ENCODE measurements at regions not wholly inside any gene's neighbourhood (a gene's known extent, or its start where the extent isn't known, plus 50 kb on each side); places are given as distances from the start of the nearest gene placed in this dataset.
A peak's percentile ranks its signal among the peaks of the same experiment; 100 is the strongest.
"Not testable (repeated sequence)": the region's sequence is repeated elsewhere in the genome, so short reads cannot be mapped to it uniquely, and the experiment has no call there.

- Mint-ChIP-seq H3K4me1 (no peaks in the 10 kb centered on the region), H3K4me3 (no peak overlapping the region), H3K9me3 (no peaks in the 10 kb centered on the region), H3K27me3 (peaks cover 8% of the 10 kb centered on the region), H3K27ac (no peak overlapping the region)
- ATAC-seq, result no peak
- no peak for DNase-seq
Measured at GRCh38 chr11:116687458-116688201, 85.2 kb downstream of the BUD13 start.

GRCh38 chr11:116686866-116687265, 85.9 kb downstream of the BUD13 start:
- no peak overlapping the region for H3K4me3 Mint-ChIP-seq
- no peaks in the 10 kb centered on the region for H3K4me1 Mint-ChIP-seq
- H3K9me3 Mint-ChIP-seq, result no peaks in the 10 kb centered on the region
- no peak for ATAC-seq
- H3K27ac Mint-ChIP-seq, result no peak overlapping the region
- H3K27me3 Mint-ChIP-seq, result peaks cover 8% of the 10 kb centered on the region
- DNase-seq, result no peak

DNA sequence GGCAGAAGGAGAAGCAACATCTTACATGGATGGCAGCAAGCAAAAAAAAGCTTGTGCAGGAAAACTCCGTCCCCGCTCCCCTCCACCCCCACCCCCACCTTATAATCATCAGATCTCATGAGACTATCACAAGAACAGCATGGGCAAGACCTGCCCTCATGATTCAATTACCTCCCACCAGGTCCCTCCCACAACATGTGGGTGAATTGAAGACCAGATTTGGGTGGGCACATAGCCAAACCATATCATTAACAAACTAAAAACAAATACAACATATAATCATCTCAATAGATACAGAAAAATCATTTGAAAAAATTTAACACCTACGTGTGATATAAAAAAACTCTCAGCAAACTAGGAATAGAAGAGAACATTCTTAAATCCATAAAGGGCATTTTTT, 88.8 kb downstream of the BUD13 start:
- Mint-ChIP-seq H3K9me3 (no peaks in the 10 kb centered on the region), H3K4me3 (no peak overlapping the region), H3K27ac (no peak overlapping the region), H3K27me3 (peaks cover 8% of the 10 kb centered on the region), H3K4me1 (no peaks in the 10 kb centered on the region)
- ATAC-seq (no peak), DNase-seq (no peak)

DNA sequence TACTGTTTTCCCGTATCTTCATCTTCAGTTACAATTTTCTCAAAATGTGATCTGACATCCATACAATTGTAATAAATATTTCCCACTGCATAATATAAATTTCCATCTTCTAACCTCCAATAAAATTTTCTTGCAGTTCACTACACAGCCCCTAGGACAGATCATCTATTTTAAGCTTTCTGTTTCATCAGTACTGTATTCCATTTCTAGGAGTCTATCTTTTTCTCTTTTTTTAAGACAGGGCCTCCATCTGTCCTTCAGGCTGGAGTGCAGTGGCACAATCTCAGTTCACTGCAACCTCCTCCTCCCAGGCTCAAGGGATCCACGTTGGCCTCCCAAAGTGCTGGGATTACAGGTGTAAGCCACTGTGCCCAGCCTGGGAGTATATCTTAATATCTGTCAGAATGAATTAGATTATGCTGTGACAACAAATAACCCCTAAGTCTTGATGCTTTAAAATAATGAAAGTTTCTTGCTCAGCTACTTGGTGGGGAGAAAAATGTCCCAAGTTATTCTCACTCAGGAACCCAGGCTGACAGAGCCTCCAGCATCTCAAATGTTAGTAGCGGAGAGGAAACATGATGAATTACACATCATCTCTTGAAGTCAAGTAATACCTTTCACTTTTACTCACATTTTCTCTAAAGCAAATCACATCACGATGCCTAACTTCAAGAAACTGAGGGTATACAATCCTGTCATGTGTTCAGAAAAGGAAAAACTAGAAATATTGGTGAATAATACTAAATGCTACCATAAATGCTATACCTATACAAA, 92.2 kb downstream of the BUD13 start:
- no peak overlapping the region for H3K27ac Mint-ChIP-seq
- no peaks in the 10 kb centered on the region for H3K27me3 Mint-ChIP-seq
- no peak for ATAC-seq
- H3K9me3 Mint-ChIP-seq, result peaks cover 5 to 6% of the 10 kb centered on the region in 2 donors
- no peak for DNase-seq
- no peaks in the 10 kb centered on the region for H3K4me1 Mint-ChIP-seq
- H3K4me3 Mint-ChIP-seq, result no peak overlapping the region

- H3K27me3 Mint-ChIP-seq, result no peaks in the 10 kb centered on the region
- ATAC-seq (no peak), DNase-seq (no peak)
- no peaks in the 10 kb centered on the region for H3K4me1 Mint-ChIP-seq
- no peak overlapping the region for H3K27ac Mint-ChIP-seq
- peaks cover 10 to 13% of the 10 kb centered on the region in 2 donors for H3K9me3 Mint-ChIP-seq
- no peak overlapping the region for H3K4me3 Mint-ChIP-seq
Measured at GRCh38 chr11:116678887-116679286, 93.9 kb downstream of the BUD13 start.

- peaks cover 47% of the 10 kb centered on the region for H3K27me3 Mint-ChIP-seq
- not testable (repeated sequence) for DNase-seq, ATAC-seq, H3K27ac Mint-ChIP-seq, H3K4me1 Mint-ChIP-seq, H3K4me3 Mint-ChIP-seq
- H3K9me3 Mint-ChIP-seq, result peaks cover 26 to 47% of the 10 kb centered on the region in 2 donors
Measured at GRCh38 chr11:116667318-116667717, 105.5 kb downstream of the BUD13 start.

- Mint-ChIP-seq H3K9me3 (peaks cover 26 to 47% of the 10 kb centered on the region in 2 donors), H3K27me3 (peaks cover 52% of the 10 kb centered on the region)
- DNase-seq, H3K4me1 Mint-ChIP-seq, ATAC-seq, H3K27ac Mint-ChIP-seq, H3K4me3 Mint-ChIP-seq: not testable (repeated sequence)
Measured at GRCh38 chr11:116666673-116667249, 106.0 kb downstream of the BUD13 start.

GRCh38 chr11:116665523-116665922, 107.3 kb downstream of the BUD13 start:
- Mint-ChIP-seq H3K27me3 (peaks cover 55% of the 10 kb centered on the region), H3K4me3 (no peak overlapping the region), H3K27ac (no peak overlapping the region), H3K4me1 (no peaks in the 10 kb centered on the region), H3K9me3 (peaks cover 26 to 47% of the 10 kb centered on the region in 2 donors)
- ATAC-seq (no peak), DNase-seq (no peak)

GRCh38 chr11:116661056-116661455, 111.7 kb downstream of the BUD13 start:
- ATAC-seq, result no peak
- DNase-seq, result no peak
- peaks cover 40% of the 10 kb centered on the region for H3K27me3 Mint-ChIP-seq
- H3K27ac Mint-ChIP-seq, result no peak overlapping the region
- H3K4me1 Mint-ChIP-seq, result no peaks in the 10 kb centered on the region
- H3K4me3 Mint-ChIP-seq, result no peak overlapping the region
- peaks cover 17 to 26% of the 10 kb centered on the region in 2 donors for H3K9me3 Mint-ChIP-seq

DNA sequence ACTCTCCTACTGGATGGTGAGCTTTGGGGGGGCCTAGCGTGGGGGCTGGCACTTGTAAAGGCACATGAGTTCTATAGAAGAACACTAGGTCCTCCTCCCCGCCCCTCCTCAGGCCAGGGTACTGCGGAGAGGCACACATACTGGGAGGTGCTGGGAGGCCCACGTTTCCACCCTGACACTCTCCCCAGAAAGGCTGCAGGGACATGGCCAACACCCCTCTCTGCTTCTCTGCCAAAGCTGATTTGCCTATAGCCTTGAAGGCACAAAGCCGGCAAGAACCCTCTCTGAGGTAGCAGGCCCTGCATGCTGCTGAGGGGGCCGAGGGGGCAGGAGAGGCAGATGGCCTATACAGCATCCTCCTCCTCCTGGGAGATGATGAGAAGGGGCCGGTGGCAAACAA, 112.8 kb downstream of the BUD13 start:
- Mint-ChIP-seq H3K4me3 (no peak overlapping the region), H3K27me3 (peaks cover 44% of the 10 kb centered on the region), H3K27ac (no peak overlapping the region), H3K4me1 (no peaks in the 10 kb centered on the region), H3K9me3 (peaks cover 7 to 21% of the 10 kb centered on the region in 2 donors)
- DNase-seq, result no peak
- no peak for ATAC-seq

DNA sequence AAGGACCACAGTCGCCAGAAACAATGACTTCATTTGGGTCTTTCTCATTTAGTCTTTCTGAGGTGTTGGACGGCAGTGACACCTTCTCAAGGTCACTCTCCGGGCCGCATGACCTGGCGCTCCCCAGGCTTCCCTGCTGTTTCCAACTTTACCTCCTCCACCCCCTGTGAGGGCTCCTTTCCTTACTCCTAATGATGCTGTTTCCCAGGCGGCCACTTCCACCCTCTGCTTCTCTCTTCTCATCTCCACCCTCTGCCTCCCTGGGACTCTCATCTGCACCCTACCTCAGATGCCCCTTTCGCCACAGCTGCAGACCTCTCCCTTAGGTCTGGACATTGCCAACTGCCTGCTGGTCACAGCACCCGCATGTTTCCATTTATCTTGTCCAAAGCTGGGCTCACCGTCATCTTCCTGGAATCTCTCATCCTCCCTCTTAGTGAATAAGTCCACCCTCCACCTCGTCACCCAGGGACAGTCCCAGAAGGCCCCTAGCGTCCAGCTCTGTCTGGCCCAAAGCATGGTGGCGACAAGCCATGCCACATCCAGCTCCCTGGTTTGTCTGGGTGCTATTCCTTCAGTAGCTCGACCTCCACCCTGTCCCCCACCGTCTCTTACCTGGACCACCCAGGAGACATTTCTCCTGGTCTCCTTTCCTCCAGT, 113.8 kb downstream of the BUD13 start:
- Mint-ChIP-seq H3K27me3 (peaks cover 44% of the 10 kb centered on the region), H3K4me1 (no peaks in the 10 kb centered on the region), H3K9me3 (peaks cover 5 to 24% of the 10 kb centered on the region in 2 donors), H3K27ac (peak overlapping the region in 1 of 2 donors; percentile 0), H3K4me3 (no peak overlapping the region)
- ATAC-seq, result no peak
- no peak for DNase-seq

GRCh38 chr11:116657842-116658825, 114.7 kb downstream of the BUD13 start:
- no peak for ATAC-seq
- H3K4me3 Mint-ChIP-seq, result no peak overlapping the region
- peaks cover 44% of the 10 kb centered on the region for H3K27me3 Mint-ChIP-seq
- H3K9me3 Mint-ChIP-seq, result peaks cover 0 to 16% of the 10 kb centered on the region in 2 donors
- H3K4me1 Mint-ChIP-seq, result no peaks in the 10 kb centered on the region
- no peak overlapping the region for H3K27ac Mint-ChIP-seq
- DNase-seq, result no peak

DNA sequence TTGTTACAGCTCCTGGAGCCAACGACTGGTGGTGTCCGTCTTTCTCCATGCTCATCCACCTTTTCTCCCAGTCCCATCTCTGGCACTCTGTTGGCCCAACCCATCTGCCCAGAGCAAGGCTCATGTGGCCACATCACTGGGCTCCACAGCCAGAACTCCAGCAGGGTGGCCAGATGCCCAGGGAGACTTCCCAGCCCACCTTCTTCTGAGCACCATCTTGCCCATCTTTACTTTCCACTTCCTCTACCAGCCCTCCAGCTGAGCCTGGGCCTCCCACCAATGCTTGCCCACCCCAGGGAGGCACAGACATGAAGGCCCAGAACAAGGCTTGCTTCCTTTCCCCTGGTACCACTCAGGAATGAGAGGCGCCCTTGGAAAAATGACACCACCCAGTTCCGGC, 116.8 kb downstream of the BUD13 start:
- Mint-ChIP-seq H3K4me3 (no peak overlapping the region), H3K9me3 (peaks cover 0 to 15% of the 10 kb centered on the region in 2 donors), H3K27ac (no peak overlapping the region), H3K27me3 (peaks cover 32% of the 10 kb centered on the region), H3K4me1 (no peaks in the 10 kb centered on the region)
- DNase-seq (no peak), ATAC-seq (no peak)

- H3K27ac Mint-ChIP-seq, result peak overlapping the region in 1 of 2 donors; percentile 19
- H3K4me1 Mint-ChIP-seq, result no peaks in the 10 kb centered on the region
- peaks cover 17% of the 10 kb centered on the region for H3K27me3 Mint-ChIP-seq
- ATAC-seq (no peak), DNase-seq (no peak)
- peaks cover 0 to 15% of the 10 kb centered on the region in 2 donors for H3K9me3 Mint-ChIP-seq
- no peak overlapping the region for H3K4me3 Mint-ChIP-seq
Measured at GRCh38 chr11:116654526-116654925, 118.3 kb downstream of the BUD13 start.
